ENCODE measurements at regions not wholly inside any gene's neighbourhood (a gene's known extent, or its start where the extent isn't known, plus 50 kb on each side); places are given as distances from the start of the nearest gene placed in this dataset.
"Not testable (repeated sequence)": the region's sequence is repeated elsewhere in the genome, so short reads cannot be mapped to it uniquely, and the experiment has no call there.

GRCh38 chr11:46223252-46223513 is 54.3 kb upstream of the CREB3L1 start:
- Mint-ChIP-seq H3K4me3 (no peak overlapping the region), H3K27ac (no peak overlapping the region), H3K4me1 (ENCODE audit: low read depth) (no peaks in the 10 kb centered on the region), H3K9me3 (no peaks in the 10 kb centered on the region), H3K36me3 (ENCODE audit: low read depth) (no peaks in the 10 kb centered on the region), H3K27me3 (ENCODE audit: low read depth) (peaks cover 11% of the 10 kb centered on the region)
- intact Hi-C loops (cut with micrococcal nuclease): no loop called here
- DNase-seq: no peak
- CTCF ChIA-PET: interaction anchor here (0.5 kb wide), 1 partner anchor 394 kb away, joined by 3 read pairs; the partner anchor contains the start of genes ATG13 and HARBI1

- no peak for DNase-seq
- H3K4me1 Mint-ChIP-seq (ENCODE audit: low read depth): no peaks in the 10 kb centered on the region
- peaks cover 11% of the 10 kb centered on the region for H3K27me3 Mint-ChIP-seq (ENCODE audit: low read depth)
- no peaks in the 10 kb centered on the region for H3K36me3 Mint-ChIP-seq (ENCODE audit: low read depth)
- H3K27ac Mint-ChIP-seq: no peak overlapping the region
- intact Hi-C loops (cut with micrococcal nuclease): no loop called here
- CTCF ChIA-PET: interaction anchor here (0.5 to 0.7 kb wide), 4 partner anchors 91 to 514 kb away, joined by 3 to 7 read pairs (median 3); partner anchors contain the start of genes ATG13 and HARBI1
- H3K4me3 Mint-ChIP-seq: no peak overlapping the region
- no peaks in the 10 kb centered on the region for H3K9me3 Mint-ChIP-seq
Measured at GRCh38 chr11:46222490-46223251, 54.8 kb upstream of the CREB3L1 start.

- Mint-ChIP-seq H3K4me1 (ENCODE audit: low read depth) (no peaks in the 10 kb centered on the region), H3K27me3 (ENCODE audit: low read depth) (peaks cover 6% of the 10 kb centered on the region), H3K4me3 (no peak overlapping the region), H3K36me3 (ENCODE audit: low read depth) (no peaks in the 10 kb centered on the region), H3K9me3 (no peaks in the 10 kb centered on the region), H3K27ac (no peak overlapping the region)
- intact Hi-C loops (cut with micrococcal nuclease): no loop called here
- CTCF ChIA-PET: no interaction called here
- no peak for DNase-seq
Measured at GRCh38 chr11:46220313-46220712, 57.1 kb upstream of the CREB3L1 start.

- no peak overlapping the region for H3K4me3 Mint-ChIP-seq
- H3K36me3 Mint-ChIP-seq (ENCODE audit: low read depth): no peaks in the 10 kb centered on the region
- H3K4me1 Mint-ChIP-seq (ENCODE audit: low read depth): no peaks in the 10 kb centered on the region
- intact Hi-C loops (cut with micrococcal nuclease): no loop called here
- no peak overlapping the region for H3K27ac Mint-ChIP-seq
- no peaks in the 10 kb centered on the region for H3K9me3 Mint-ChIP-seq
- CTCF ChIA-PET: no interaction called here
- H3K27me3 Mint-ChIP-seq (ENCODE audit: low read depth): peaks cover 6% of the 10 kb centered on the region
- DNase-seq: no peak
Measured at GRCh38 chr11:46216765-46217089, 60.7 kb upstream of the CREB3L1 start.

- intact Hi-C loops (cut with micrococcal nuclease): no loop called here
- CTCF ChIA-PET: no interaction called here
Measured at GRCh38 chr11:46216019-46216764, 61.3 kb upstream of the CREB3L1 start.

GRCh38 chr11:46215208-46215931 is 62.1 kb upstream of the CREB3L1 start:
- H3K9me3 Mint-ChIP-seq: no peaks in the 10 kb centered on the region
- DNase-seq: no peak
- H3K4me3 Mint-ChIP-seq: no peak overlapping the region
- no peaks in the 10 kb centered on the region for H3K36me3 Mint-ChIP-seq (ENCODE audit: low read depth)
- intact Hi-C loops (cut with micrococcal nuclease): no loop called here
- H3K27me3 Mint-ChIP-seq (ENCODE audit: low read depth): peaks cover 6% of the 10 kb centered on the region
- no peak overlapping the region for H3K27ac Mint-ChIP-seq
- CTCF ChIA-PET: interaction anchor here (1.1 kb wide), 1 partner anchor 140 kb away, joined by 3 read pairs; no protein-coding TSS in a partner anchor
- H3K4me1 Mint-ChIP-seq (ENCODE audit: low read depth): peaks cover under 1% of the 10 kb centered on the region

More at GRCh38 chr11:46216019-46216764, 61.3 kb upstream of the CREB3L1 start:
- H3K9me3 Mint-ChIP-seq: no peaks in the 10 kb centered on the region
- H3K27ac Mint-ChIP-seq: no peak overlapping the region
- peaks cover 6% of the 10 kb centered on the region for H3K27me3 Mint-ChIP-seq (ENCODE audit: low read depth)
- no peak for DNase-seq
- no peaks in the 10 kb centered on the region for H3K4me1 Mint-ChIP-seq (ENCODE audit: low read depth)
- no peak overlapping the region for H3K4me3 Mint-ChIP-seq
- no peaks in the 10 kb centered on the region for H3K36me3 Mint-ChIP-seq (ENCODE audit: low read depth)

GRCh38 chr11:46212720-46213119 is 64.7 kb upstream of the CREB3L1 start:
- intact Hi-C loops (cut with micrococcal nuclease): no loop called here
- Mint-ChIP-seq H3K27me3 (ENCODE audit: low read depth) (peaks cover 6% of the 10 kb centered on the region), H3K4me1 (ENCODE audit: low read depth) (peaks cover 7% of the 10 kb centered on the region), H3K9me3 (no peaks in the 10 kb centered on the region), H3K27ac (no peak overlapping the region), H3K4me3 (no peak overlapping the region), H3K36me3 (ENCODE audit: low read depth) (no peaks in the 10 kb centered on the region)
- CTCF ChIA-PET: no interaction called here
- DNase-seq: no peak

- Mint-ChIP-seq H3K4me3 (no peak overlapping the region), H3K27ac (no peak overlapping the region), H3K36me3 (ENCODE audit: low read depth) (no peaks in the 10 kb centered on the region), H3K9me3 (no peaks in the 10 kb centered on the region), H3K4me1 (ENCODE audit: low read depth) (peaks cover 7% of the 10 kb centered on the region), H3K27me3 (ENCODE audit: low read depth) (peaks cover 5% of the 10 kb centered on the region)
- CTCF ChIA-PET: interaction anchor here (1.2 kb wide), 1 partner anchor 245 kb away, joined by 3 read pairs; no protein-coding TSS in a partner anchor
- intact Hi-C loops (cut with micrococcal nuclease): no loop called here
- no peak for DNase-seq
Measured at GRCh38 chr11:46210856-46211255, 66.6 kb upstream of the CREB3L1 start.

- no peak overlapping the region for H3K27ac Mint-ChIP-seq
- no peaks in the 10 kb centered on the region for H3K36me3 Mint-ChIP-seq (ENCODE audit: low read depth)
- no peaks in the 10 kb centered on the region for H3K9me3 Mint-ChIP-seq
- no peak for DNase-seq
- CTCF ChIA-PET: interaction anchor here (1.2 kb wide), 1 partner anchor 244 kb away, joined by 3 read pairs; no protein-coding TSS in a partner anchor
- peaks cover 2% of the 10 kb centered on the region for H3K27me3 Mint-ChIP-seq (ENCODE audit: low read depth)
- peaks cover 7% of the 10 kb centered on the region for H3K4me1 Mint-ChIP-seq (ENCODE audit: low read depth)
- intact Hi-C loops (cut with micrococcal nuclease): no loop called here
- H3K4me3 Mint-ChIP-seq: no peak overlapping the region
Measured at GRCh38 chr11:46210133-46210636, 67.3 kb upstream of the CREB3L1 start.

- H3K9me3 Mint-ChIP-seq; H3K27ac Mint-ChIP-seq; H3K27me3 Mint-ChIP-seq (ENCODE audit: low read depth); H3K4me1 Mint-ChIP-seq (ENCODE audit: low read depth); H3K4me3 Mint-ChIP-seq; intact Hi-C loops (cut with micrococcal nuclease); DNase-seq; H3K36me3 Mint-ChIP-seq (ENCODE audit: low read depth): not testable (repeated sequence)
- CTCF ChIA-PET: interaction anchor here (0.9 to 1.2 kb wide), 2 partner anchors 86 to 244 kb away, joined by 3 to 5 read pairs; no protein-coding TSS in a partner anchor
Measured at GRCh38 chr11:46209624-46210023, 67.8 kb upstream of the CREB3L1 start.

GRCh38 chr11:46208803-46209202 is 68.7 kb upstream of the CREB3L1 start:
- Mint-ChIP-seq H3K27me3 (ENCODE audit: low read depth) (peaks cover 1% of the 10 kb centered on the region), H3K36me3 (ENCODE audit: low read depth) (no peaks in the 10 kb centered on the region), H3K4me1 (ENCODE audit: low read depth) (peaks cover 7% of the 10 kb centered on the region), H3K9me3 (no peaks in the 10 kb centered on the region), H3K27ac (no peak overlapping the region), H3K4me3 (no peak overlapping the region)
- no peak for DNase-seq
- CTCF ChIA-PET: interaction anchor here (0.9 kb wide), 1 partner anchor 85 kb away, joined by 5 read pairs; no protein-coding TSS in a partner anchor
- intact Hi-C loops (cut with micrococcal nuclease): no loop called here

GRCh38 chr11:46207270-46207669 is 70.2 kb upstream of the CREB3L1 start:
- Mint-ChIP-seq H3K27me3 (ENCODE audit: low read depth) (peaks cover 3% of the 10 kb centered on the region), H3K4me3 (no peak overlapping the region), H3K4me1 (ENCODE audit: low read depth) (peaks cover 7% of the 10 kb centered on the region), H3K36me3 (ENCODE audit: low read depth) (no peaks in the 10 kb centered on the region), H3K9me3 (no peaks in the 10 kb centered on the region), H3K27ac (no peak overlapping the region)
- CTCF ChIA-PET: no interaction called here
- intact Hi-C loops (cut with micrococcal nuclease): no loop called here
- no peak for DNase-seq
